A172 (cell line): ENCODE measurements at regions not wholly inside any gene's neighbourhood (a gene's known extent, or its start where the extent isn't known, plus 50 kb on each side); places are given as distances from the start of the nearest gene placed in this dataset.
"Not testable (repeated sequence)": the region's sequence is repeated elsewhere in the genome, so short reads cannot be mapped to it uniquely, and the experiment has no call there.

ENCODE experiments used
- DNase-seq: peaks from one replicate; pipeline ENCODE4 v3.0.0-alpha.2; 2015; ENCODE audit warnings: low spot score

DNA sequence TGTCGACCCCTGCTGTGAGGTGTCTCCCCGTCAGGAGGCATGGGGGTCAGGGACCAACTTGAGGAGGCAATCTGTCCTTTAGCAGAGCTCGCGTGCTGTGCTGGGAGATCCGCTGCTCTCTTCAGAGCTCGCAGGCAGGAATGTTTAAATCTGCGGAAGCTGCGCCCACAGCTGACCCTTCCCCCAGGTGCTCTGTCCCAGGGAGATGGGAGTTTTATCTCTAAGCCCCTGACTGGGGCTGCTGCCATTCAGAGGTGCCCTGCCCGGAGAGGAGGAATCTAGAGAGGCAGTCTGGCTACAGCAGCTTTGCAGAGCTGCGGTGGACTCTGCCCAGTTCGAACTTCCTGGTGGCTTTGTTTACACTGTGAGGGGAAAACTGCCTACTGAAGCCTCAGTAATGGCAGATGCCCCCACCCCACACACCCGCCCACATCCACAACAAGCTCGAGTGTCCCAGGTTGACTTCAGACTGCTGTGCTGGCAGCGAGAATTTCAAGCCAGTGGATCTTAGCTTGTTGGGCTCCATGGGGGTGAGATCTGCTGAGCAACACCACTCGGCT, 133.1 kb downstream of the CENPC start:
- DNase-seq: not testable (repeated sequence)

DNA sequence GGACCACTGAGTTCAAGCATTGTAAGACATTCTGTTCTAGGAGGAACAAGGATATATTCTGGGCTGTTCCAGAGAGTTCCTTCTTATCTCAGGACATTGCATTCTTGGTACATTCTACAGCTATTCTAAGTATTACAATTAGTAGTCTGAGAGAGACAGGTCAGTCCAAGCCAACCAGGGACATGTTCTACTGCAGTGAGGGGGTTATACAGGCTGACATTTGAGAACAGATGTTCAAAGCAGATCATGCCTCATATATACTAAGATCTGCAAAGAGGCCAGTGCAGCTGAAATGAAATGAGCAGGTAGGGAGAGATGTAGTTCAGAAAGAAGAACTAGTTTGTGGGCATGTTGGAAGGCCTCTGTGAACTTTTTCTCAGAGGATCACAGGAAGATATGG, 142.0 kb downstream of the CENPC start:
- DNase-seq: no peak

DNA sequence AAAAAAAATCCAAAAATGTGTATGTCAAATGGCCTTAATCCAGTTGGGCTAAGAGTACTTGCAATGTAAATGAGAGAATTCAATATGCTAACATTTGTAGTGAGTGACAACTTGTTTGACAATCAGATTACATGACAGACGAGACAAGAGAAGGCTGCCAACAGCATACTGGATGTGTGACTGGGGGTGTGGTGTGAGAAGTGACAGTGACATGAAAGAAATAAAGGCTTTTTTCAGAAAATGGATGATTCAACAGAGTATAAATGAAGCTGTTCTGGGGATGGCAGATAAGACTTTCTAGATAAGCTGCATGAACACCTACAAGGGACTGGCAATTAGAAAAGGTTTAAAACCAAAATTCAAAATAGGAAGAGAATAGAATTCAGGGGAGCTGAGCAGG, 143.4 kb downstream of the CENPC start:
- DNase-seq: no peak

DNA sequence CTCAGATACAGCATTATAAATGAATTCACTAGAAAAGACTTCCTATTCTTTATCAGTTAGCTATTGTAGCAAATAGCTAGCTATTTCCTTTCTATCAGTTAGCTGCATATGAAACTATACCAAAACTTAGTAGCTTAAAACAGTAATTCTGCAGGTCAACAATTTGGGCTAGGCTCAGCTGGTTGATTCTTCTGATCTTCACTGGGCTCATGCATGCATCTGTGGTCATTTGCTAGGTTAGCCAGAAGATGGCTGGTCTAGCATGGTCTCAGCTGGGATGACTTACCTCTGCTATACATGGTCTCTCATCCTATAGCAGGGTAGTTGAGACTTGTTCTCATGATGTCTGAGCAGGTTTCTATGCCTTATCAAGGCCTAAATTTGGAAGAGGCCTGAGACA, 147.4 kb downstream of the CENPC start:
- no peak for DNase-seq

DNA sequence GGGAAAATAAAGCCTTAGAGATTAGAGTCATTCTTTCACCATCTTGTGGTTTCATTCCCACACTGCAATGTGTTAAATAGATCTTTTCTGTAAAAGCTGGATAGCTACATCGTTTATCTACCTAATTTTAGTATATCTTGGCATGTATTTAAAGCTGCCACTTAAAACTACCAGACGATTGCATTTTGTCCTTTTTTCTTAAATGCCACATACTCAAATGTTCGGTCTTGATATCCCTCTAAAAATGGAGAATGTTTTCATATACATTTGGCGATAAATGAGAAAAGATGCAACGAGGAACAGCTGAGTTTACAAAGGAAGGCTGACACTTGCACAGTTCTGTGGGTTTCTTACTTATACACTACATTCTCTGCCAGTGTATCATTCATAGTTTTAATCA, 148.3 kb downstream of the CENPC start:
- no peak for DNase-seq

DNA sequence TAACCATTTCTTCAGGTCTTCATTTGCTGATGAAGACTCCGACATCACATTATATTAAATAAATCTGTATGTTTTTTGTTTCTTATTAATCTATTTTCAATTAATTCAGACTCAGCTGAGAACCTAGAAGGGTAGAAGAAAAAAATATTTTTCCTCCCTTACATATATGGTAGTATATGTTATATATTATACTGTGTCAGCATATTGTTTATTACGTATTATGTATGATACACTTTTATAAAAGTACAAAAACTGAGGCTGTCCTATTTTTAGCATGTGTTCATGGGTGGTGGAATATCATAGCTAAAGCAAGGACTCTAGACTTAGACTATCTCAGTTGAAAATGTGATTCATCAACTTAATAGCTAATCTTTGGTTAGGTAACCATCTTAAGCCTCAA, 149.3 kb downstream of the CENPC start:
- DNase-seq: no peak

DNA sequence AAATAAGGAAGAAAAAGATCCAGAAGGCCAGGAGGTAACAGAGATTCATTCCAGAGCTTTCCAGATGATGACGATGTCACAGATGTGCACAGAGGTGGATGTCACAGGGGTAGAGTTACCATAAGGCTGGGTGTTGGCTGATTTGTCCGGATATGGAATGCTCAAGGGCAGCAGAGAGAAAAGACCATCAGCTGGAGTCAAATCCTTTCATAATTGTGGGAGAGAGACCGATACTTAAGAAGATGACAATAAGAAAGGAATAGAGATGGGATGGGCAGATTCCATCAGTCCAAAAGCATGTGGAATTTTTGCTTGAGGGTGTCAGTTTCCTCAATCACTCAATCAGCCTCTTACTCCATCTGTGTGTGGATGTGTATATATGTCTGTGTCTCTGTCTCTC, 150.4 kb downstream of the CENPC start:
- DNase-seq: no peak

DNA sequence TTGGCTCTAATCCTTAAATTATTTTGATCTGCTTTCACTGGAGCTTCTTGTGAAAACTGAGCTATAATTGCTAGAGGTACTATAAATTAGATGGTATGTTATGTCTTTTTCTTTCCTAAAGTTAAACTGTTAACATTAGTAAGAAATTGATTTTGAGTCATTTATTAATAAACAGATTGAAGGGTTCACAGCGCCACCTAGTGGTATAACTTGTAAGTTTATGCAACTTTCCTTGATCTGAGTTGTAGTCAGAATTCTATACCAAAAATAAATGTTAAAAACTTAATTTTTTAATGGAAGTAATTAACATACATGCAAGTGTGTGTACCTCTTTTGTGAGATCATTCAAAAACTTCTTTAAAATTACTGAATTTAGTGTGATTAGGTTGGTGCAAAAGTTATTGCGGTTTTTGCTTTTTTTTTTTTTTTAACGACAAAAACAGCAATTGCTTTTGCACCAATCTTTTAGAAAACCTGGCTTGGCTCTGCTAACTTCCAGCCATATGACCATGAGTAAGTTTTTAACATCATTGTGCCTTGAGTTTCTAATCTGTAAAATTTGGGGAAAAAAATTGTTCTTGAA, 151.5 kb downstream of the CENPC start:
- peak; percentile 23 for DNase-seq

DNA sequence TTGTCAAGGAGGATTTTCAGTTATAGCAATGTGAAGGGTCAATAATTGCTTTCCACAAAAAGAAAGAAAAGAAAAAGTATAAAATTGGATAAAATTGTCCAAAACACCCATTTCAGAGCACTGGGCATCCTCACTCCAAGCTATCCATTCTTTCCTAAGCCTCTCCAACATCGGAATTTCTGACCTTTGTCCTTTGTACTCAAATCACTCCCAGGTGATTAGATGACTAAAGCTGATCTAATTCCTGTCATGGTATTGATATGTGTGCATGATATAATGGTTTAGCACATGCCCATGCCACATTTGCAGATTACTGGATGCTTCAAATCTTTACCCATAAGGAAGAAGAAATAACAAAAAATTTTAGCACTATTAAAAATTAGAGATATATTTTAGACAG, 152.3 kb downstream of the CENPC start:
- no peak for DNase-seq

DNA sequence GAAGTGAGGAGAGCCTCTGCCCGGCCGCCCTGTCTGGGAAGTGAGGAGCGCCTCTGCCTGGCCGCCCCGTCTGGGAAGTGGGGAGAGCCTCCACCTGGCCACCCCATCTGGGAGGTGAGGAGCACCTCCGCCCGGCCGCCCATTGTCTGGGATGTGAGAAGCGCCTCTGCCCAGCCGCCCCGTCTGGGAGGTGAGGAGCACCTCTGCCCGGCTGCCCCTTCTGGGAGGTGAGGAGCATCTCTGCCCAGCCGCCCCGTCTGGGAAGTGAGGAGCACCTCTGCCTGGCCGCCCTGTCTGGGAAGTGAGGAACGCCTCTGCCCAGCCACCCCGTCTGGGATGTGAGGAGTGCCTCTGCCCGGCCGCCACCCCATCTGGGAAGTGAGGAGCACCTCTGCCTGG, 163.9 kb downstream of the CENPC start:
- DNase-seq: not testable (repeated sequence)

DNA sequence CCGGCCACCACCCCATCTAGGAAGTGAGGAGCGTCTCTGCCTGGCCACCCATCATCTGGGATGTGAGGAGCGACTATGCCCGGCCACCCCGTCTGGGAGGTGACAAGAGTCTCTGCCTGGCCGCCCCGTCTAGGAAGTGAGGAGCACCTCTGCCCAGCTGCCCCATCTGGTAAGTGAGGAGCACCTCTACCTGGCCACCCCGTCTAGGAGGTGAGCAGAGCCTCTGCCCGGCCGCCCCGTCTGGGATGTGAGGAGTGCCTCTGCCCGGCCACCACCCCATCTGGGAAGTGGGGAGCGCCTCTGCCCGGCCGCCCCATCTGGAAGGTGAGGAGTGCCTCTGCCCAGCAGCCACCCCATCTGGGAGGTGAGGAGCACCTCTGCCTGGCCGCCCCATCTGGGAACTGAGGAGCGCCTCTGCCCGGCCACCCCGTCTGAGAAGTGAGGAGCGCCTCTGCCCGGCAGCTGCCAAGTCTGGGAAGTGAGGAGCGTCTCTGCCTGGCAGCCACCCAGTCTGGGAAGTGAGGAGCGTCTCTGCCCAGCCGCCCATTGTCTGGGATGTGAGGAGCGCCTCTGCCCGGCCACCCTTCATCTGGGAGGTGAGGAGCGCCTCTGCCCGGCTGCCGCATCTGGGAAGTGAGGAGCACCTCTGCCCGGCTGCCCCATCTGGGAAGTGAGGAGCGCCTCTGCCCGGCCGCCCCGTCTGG, 164.4 kb downstream of the CENPC start:
- DNase-seq: not testable (repeated sequence)

DNA sequence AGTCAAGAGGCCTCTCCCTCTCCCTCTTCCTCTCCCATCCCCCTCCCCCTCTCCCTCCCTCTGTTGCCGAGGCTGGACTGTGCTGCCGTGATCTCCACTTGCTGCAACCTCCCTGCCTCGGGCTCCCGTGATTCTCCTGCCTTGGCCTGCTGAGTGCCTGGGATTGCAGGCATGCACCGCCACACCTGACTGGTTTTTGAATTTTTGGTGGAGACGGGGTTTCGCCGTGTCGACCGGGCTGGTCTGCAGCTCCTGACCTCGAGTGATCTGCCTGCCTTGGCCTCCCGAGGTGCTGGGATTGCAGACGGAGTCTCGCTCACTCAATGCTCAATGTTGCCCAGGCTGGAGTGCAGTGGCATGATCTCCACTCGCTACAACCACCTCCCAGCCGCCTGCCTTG, 165.1 kb downstream of the CENPC start:
- no peak for DNase-seq

DNA sequence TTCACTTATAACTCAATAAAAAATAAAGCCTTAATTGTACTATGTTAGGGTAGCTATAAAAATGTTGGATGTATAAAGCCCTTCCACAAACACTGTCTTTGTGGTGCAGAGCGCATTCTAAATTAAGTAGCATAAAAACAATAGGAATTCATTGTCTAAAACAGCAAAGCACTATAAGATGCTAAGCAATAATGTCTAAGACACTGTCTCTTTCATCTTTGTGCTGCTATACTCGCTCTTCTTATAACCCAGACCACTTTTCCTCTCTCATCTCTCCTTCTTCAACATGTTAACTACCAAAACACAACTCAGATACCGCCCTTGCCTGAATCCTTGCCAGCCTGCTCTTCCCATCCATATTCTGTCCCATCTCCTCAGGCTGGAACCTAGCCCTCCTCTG, 170.0 kb downstream of the CENPC start:
- DNase-seq: no peak

DNA sequence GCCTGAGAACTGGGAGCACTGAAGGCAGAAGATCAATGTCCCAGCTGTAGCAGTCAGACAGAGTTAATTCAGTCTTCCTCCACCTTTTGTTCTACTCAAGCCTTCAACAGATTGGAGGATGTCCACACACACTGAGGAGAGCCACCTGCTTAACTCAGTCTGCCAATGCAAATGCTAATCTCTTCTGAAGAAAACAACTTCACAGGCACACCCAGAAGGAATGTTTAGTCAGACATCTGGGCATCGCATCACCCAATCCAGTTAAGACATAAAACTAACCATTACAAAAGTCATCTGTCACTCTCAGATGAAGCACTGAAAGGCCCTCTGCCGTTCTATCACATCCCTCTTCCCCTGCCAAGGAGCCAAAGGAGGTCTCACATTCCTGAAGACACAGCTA, 173.7 kb downstream of the CENPC start:
- no peak for DNase-seq

DNA sequence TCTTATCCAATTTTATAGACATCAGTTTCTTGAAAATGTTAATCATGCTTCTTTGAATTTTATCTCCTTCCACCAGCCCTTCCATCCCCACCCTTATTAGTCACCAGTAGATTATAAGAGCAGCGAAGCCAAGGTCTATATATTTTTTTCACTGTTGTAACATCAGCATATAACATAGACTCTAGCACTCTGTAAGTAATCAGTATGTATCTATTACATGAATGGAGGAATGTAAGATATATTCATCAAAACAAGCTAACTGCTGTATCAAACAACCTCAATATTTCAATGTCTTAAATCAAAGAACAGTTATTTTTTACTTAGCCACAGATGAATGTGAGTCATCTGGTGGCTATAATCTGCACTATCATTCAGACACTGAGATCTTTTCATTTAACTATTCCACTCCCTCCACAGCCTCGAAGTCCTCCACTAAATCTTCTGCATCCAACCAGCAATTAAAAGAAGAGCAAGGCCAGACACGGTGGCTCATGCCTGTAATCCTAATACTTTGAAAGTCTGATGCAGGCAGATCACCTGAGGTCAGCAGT, 178.9 kb downstream of the CENPC start:
- DNase-seq: peak; percentile 47

DNA sequence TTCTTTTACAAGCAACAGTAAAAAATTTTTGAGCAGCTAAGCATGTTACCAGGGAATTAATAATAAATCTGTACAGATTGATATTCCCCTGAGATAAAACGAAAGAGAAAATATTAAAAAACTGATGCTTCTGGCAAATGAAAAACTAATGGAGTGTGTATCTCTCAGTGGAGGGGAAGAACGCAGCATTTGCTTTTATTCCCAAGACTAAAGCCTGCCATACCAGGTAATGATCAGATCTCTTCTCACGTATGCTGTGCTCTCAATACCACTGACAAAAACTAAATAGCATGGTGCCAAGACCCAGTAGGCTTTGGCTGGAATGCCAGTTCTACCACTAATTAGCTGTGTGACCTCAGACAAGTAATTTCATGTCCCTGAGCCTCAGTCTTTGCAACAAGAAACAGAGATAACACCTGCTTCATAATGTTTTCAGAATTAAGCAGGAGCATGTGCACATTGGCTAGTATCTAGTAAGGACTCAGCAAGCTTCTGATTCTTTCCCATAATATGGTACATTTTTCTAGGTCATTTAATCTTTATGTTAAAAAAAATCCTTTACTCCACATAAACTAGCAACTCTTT, 179.6 kb downstream of the CENPC start:
- no peak for DNase-seq

DNA sequence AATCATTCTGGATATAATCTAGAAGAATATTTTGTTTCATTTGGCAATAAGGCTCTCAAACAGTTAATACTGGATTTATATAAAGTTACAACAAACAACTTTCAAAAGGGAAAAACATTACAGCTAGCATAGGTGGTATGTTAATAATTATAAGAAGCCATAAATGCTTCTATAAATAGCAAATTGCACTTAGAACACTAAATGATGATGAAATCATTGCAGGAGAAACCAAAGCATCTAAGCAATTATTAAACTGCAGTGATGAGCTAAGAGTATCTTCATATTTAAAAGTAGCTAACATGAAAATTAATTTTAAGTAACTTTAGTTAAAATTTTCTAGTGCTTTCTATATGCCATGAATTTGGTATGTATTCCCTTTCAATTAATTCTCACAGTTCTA, 189.5 kb downstream of the CENPC start:
- no peak for DNase-seq

DNA sequence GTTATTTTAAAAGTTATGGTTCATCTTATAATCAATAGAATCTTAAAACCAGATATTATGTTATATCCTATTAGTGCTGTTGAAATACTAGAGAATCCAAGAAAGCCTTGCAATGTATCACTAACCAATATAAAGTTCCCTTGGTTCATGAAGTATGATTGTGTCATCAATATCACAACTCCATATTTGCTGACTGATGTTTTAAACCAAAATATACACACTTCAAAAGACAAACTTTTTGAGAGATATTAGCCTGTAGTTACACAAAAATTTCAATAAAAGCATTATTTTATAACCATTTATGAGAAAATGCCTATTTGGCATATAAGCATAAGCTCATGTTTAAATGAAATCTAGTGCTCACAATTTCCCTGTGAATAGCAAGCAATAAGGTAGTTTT, 198.6 kb downstream of the CENPC start:
- DNase-seq: no peak

DNA sequence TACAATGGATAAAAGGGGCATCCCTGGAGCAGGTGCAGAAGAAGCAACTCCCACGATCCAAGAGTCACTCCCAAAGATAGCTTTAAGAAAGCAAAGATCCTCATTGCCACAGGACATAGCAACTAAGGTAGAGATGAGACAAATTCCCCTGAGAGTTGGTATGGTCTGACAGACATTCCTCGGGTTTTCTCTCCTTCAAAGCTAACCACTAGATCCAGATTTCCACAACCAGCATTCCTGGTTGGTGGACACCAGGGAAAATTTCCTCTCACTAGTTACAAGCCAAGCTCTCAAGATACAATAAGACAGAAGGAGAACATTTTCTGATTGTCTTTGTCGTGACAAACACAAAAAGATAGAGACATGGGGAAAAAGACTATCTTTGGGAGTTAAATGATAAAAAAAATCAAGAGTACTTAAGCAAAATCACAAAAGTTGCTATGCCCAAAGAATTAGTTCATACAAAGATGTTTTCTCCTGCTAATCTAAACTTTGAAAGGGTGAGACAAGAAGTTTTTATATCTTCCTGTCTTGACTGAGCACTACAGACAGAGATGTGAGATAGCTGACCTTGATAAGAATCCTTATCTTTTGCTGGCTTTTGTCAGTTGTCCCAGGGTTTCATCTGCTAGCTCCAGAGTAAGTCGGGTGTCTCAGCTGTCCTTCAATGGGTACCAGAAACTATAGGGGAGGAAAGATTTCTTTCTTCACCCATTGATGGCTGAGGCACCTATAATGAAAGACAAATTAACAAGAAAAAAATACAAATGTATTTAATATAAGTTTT, 200.5 kb downstream of the CENPC start:
- DNase-seq: no peak

DNA sequence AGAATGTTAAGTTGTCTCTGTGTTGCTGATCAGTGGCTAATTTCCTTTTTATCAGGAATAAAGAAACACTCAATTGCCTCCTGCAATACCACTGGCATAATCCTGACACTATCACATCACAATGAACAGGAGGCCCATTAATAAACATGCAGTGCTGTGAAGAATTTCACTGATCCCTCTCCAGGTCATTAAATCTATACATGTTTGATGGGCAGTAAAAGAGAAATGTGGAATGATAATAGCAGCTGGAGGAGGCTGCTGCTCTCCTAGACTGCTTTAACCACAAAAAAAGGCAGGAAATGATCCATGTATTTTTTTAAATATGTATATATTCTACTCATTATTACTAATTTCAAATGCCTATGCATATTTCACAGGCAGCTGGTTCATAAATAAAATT, 202.1 kb downstream of the CENPC start:
- DNase-seq: no peak

DNA sequence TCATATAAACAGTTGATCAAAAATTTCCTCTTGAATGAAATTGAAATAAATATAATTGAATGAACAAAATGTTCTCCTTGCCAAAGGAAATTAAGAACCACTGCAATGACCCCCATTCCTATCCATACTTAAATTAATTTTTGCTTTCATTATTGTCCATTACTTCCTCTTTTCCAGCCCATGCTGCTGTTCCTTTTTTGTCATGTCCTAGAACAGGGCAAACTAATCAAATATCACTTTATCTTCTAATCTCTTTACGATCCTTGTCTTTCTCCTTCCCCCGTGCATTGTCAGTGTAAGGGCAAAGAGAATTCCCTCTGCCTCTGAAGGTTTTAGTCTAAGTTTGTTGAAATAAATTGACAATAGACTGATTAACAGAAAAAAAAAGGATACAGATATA, 203.0 kb downstream of the CENPC start:
- no peak for DNase-seq

DNA sequence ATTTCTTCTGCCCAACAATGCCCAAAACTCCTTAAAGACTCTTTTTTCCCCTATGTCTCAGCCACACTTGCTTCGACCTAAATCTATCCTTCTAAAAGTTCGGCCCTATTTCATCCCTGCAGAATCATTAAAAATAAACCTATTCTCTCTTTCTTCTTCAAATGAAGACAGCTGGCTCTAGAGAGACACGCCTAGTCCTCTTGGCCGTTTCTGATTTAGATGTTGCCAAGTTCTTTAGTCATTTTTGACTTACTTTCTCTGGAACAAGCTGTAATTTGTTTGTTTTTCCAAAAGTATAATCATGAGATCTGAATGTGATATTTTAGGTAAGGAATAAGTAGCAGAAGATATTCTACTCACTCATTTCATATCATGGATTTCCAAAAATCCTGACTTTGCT, 211.6 kb downstream of the CENPC start:
- no peak for DNase-seq
